ENCODE measurements at regions not wholly inside any gene's neighbourhood (a gene's known extent, or its start where the extent isn't known, plus 50 kb on each side); places are given as distances from the start of the nearest gene placed in this dataset.

DNA sequence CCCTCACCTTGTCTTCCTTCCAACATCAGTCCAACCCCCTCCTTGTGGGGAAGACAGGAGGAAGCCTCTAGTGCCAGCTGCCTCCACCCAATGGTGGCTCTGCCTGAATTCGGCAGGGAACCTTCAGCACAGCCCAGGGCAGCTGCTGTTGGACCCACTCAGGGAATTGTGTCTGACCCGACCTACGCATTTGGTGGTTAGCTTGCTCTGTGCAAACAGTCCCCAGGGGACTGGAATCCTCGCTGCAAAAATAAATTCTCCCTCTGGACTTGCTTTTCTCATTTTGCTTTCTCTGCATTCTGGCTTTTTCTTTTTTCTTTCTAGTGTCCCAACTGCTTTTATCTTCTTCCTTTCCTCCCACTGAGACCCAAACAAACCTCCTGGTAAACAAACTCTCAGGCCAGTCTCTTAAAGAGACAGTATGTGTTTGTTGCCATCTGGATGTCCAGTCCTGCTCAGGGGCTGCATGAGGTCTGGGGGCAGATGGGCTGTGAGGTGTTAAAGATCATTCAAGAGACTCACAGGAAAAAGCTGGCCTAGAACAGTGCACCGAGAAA lies 137.7 kb upstream of the HAAO start:
- TF ChIP-seq, protein P1, sequence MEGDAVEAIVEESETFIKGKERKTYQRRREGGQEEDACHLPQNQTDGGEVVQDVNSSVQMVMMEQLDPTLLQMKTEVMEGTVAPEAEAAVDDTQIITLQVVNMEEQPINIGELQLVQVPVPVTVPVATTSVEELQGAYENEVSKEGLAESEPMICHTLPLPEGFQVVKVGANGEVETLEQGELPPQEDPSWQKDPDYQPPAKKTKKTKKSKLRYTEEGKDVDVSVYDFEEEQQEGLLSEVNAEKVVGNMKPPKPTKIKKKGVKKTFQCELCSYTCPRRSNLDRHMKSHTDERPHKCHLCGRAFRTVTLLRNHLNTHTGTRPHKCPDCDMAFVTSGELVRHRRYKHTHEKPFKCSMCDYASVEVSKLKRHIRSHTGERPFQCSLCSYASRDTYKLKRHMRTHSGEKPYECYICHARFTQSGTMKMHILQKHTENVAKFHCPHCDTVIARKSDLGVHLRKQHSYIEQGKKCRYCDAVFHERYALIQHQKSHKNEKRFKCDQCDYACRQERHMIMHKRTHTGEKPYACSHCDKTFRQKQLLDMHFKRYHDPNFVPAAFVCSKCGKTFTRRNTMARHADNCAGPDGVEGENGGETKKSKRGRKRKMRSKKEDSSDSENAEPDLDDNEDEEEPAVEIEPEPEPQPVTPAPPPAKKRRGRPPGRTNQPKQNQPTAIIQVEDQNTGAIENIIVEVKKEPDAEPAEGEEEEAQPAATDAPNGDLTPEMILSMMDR (IDR thresholded peaks at IDR 0.05; ENCODE audit: extremely low read depth, missing control alignments) = no peak
- DNase-seq (ENCODE audit: low spot score) = no peak

DNA sequence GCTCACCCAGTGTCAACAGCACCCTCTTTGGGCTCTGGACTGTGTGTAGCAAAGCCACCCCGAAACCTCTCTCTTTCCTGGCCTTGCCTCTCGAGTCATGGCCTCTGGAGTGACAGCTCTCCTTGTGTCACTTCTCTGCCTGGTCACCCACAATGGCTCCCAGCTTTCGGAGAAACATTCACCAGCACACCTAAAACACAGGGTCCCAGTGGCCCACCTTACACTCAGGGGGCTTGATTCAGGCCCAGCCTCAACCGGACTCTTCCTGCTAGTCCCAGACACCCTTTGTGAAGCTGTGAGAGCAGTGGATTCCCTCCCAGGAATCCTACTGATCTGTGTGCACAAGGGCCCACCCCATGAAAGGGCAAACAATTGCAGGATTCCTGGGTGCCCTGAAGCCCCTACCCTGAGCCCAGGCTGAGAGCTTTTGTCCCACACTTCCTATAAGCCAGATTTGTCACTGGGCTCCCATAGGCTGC lies 137.2 kb upstream of the HAAO start:
- TF ChIP-seq, protein P1 (IDR thresholded peaks at IDR 0.05; ENCODE audit: extremely low read depth, missing control alignments) = no peak
- DNase-seq (ENCODE audit: low spot score) = no peak

- no peak for DNase-seq (ENCODE audit: low spot score)
- TF ChIP-seq, protein P1 (IDR thresholded peaks at IDR 0.05; ENCODE audit: extremely low read depth, missing control alignments) = no peak
Measured at GRCh38 chr2:42928692-42929545, 136.5 kb upstream of the HAAO start.

DNA sequence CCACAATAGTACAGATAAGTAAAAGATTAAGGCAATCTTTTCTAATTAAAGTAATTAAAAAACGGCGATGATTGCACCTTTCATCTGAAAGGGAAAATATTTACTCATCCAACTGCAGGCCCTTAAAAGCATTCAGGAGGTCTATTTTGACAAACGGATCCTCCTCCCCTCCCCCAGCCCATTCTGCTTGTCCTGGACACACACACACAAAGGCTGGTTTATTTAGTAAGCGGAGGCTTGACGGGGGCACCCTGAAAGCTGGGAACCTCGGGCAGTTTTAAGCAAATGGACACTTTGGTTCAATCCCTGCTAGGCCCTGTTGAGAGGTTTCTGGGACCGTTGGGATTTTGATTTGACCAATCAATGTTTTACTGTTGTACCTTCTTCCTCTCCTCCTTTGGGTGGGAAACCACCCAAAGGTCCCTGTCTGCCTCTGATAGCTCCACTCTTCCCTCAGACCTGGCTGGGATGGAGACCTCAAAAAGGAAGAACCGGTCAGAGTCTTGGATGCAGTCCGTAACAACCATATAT lies 135.8 kb upstream of the HAAO start:
- no peak for DNase-seq (ENCODE audit: low spot score)
- TF ChIP-seq, protein P1 (IDR thresholded peaks at IDR 0.05; ENCODE audit: extremely low read depth, missing control alignments) = no peak

GRCh38 chr2:42927334-42928160 lies 135.2 kb upstream of the HAAO start:
- no peak for DNase-seq (ENCODE audit: low spot score)
- TF ChIP-seq, protein P1 (IDR thresholded peaks at IDR 0.05; ENCODE audit: extremely low read depth, missing control alignments) = no peak

DNA sequence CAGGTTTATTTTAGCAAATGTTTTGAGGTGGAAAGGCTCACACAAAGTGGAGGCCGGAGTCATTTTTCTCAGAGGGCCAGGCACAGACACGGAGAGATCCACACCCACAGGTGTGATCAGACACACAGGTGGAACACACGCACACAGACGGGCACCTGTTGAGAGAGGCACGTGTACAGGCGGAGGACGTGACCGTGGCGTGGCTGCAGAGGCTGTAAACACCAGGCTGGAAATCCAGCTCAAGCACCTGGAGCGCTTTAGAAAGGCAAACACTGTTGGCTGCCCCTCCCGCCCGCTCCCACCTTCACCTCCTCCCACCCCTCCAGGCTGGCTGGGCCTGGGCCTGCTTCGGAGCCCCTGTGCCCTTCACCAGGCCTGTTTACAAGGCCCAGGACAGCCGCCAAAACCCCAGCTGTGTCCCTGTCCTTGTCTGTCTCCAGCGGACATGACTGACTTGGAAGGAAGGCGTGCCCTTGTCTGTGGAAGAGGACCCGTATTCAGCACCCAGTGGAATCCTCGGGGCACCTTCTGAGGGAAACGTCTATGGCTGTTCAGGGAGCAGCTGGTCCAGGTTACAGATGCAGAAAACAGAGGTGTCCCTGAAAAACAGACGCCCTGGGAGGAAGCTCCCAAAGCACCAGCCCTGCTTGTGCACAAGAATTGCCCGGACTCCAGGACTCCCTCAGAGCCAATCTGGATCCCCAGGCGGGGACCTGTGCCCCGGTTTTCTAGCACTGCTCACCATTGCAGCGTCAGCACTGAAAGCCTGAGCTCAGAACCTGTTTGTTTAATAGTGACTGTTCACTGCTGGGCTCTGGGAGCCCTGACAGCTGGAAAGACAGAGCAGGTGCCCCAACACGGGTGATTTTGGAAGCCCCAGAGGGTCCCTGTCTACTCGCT lies 134.3 kb upstream of the HAAO start:
- no peak for DNase-seq (ENCODE audit: low spot score)
- TF ChIP-seq, protein P1 (IDR thresholded peaks at IDR 0.05; ENCODE audit: extremely low read depth, missing control alignments) = no peak

Measured in GM20000 (cell line).